ENCODE measurements at regions not wholly inside any gene's neighbourhood (a gene's known extent, or its start where the extent isn't known, plus 50 kb on each side); places are given as distances from the start of the nearest gene placed in this dataset.

GRCh38 chr4:160824481-160824880 is 1339.3 kb downstream of the FSTL5 start:
- intact Hi-C loops (cut with DNase I), result no loop called here
- no peaks in the 10 kb centered on the region for H3K36me3 ChIP-seq (ENCODE audit: insufficient read depth in 1 of 2, low read depth in 1 of 2)
- ATAC-seq (no peak), DNase-seq (no peak)
- TF ChIP-seq, protein P1, sequence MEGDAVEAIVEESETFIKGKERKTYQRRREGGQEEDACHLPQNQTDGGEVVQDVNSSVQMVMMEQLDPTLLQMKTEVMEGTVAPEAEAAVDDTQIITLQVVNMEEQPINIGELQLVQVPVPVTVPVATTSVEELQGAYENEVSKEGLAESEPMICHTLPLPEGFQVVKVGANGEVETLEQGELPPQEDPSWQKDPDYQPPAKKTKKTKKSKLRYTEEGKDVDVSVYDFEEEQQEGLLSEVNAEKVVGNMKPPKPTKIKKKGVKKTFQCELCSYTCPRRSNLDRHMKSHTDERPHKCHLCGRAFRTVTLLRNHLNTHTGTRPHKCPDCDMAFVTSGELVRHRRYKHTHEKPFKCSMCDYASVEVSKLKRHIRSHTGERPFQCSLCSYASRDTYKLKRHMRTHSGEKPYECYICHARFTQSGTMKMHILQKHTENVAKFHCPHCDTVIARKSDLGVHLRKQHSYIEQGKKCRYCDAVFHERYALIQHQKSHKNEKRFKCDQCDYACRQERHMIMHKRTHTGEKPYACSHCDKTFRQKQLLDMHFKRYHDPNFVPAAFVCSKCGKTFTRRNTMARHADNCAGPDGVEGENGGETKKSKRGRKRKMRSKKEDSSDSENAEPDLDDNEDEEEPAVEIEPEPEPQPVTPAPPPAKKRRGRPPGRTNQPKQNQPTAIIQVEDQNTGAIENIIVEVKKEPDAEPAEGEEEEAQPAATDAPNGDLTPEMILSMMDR (IDR thresholded peaks at IDR 0.05), result no peak
- H3K4me3 ChIP-seq, result no peak overlapping the region
- H3K27me3 ChIP-seq (ENCODE audit: insufficient read depth in 3 of 3, low read length in 2 of 3), result no peaks in the 10 kb centered on the region
- H3K27ac ChIP-seq, result no peak overlapping the region
- 59 to 64% (median 62%) methylated on average over 2 of the region's 2 CpGs for WGBS, 3 donors
- no peaks in the 10 kb centered on the region for H3K9me3 ChIP-seq
- H3K4me1 ChIP-seq, result no peaks in the 10 kb centered on the region

- H3K36me3 ChIP-seq (ENCODE audit: insufficient read depth in 1 of 2, low read depth in 1 of 2), result no peaks in the 10 kb centered on the region
- TF ChIP-seq, protein P1 (IDR thresholded peaks at IDR 0.05), result no peak
- DNase-seq (no peak), ATAC-seq (no peak)
- no peaks in the 10 kb centered on the region for H3K9me3 ChIP-seq
- no peaks in the 10 kb centered on the region for H3K27me3 ChIP-seq (ENCODE audit: insufficient read depth in 3 of 3, low read length in 2 of 3)
- no peak overlapping the region for H3K4me3 ChIP-seq
- no peak overlapping the region for H3K27ac ChIP-seq
- H3K4me1 ChIP-seq, result no peaks in the 10 kb centered on the region
- intact Hi-C loops (cut with DNase I), result no loop called here
- 79 to 83% (median 83%) methylated on average over 8 of the region's 8 CpGs for WGBS, 3 donors
Observed at GRCh38 chr4:160825644-160826338, 1338.0 kb downstream of the FSTL5 start.

DNA sequence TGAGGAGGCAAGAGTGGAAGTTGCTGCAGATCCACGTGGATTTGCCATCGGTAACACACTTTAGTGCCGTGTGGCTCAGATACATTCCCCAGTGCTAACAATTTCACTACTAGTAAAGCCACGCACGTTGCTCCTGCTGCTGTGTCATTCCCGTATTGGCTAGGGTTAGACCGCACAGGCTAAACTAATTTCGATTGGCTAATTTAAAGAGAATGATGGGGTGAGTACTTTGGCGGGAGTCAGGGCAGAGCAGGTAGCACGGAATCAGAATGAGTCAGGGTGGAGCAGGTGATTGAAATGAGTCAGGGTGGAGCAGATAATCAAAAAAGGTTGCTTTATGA is 1337.5 kb downstream of the FSTL5 start:
- Histone ChIP-seq H3K9me3 (no peaks in the 10 kb centered on the region), H3K4me1 (no peaks in the 10 kb centered on the region), H3K4me3 (no peak overlapping the region), H3K36me3 (ENCODE audit: insufficient read depth in 1 of 2, low read depth in 1 of 2) (no peaks in the 10 kb centered on the region), H3K27me3 (ENCODE audit: insufficient read depth in 3 of 3, low read length in 2 of 3) (no peaks in the 10 kb centered on the region), H3K27ac (no peak overlapping the region)
- no peak for ATAC-seq
- WGBS, 3 donors, result 84 to 85% (median 84%) methylated on average over 10 of the region's 10 CpGs
- TF ChIP-seq, protein P1 (IDR thresholded peaks at IDR 0.05), result no peak
- no peak for DNase-seq
- intact Hi-C loops (cut with DNase I), result no loop called here

DNA sequence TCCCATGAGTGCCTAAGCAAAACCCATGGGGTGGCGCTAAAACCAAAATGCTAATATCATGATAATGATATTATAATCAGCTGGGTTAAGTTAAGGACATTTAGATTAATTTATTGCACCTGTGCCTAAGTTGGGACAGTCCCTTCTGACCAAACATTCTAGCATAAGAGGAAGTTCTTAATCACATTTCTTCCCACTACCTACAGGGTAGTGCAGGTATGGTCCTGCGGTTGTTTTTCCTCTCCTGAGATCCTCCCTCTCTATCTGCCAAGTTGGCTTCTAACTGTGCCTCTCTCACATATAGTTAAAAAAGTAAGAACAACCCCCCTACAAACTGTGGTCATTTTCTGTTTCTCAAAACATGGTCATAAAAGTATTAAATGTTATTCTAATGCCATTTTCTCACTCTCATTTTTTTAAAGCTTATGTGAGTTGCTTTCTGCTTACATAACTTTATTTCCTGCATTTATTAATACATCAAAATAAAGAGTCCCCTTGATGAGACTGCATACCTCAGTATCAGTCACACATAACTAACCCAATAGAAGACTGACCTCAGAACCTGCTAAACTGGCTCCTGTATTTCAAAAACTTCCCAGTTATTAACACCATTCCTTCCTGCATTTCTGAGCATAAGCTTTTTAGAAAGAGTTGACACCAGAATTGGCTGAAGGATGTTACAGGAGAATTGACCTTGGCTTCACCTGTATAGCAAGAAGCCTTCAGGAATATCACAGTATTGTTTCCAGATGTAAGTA is 1332.5 kb downstream of the FSTL5 start:
- TF ChIP-seq, protein P1 (IDR thresholded peaks at IDR 0.05), result no peak
- DNase-seq, result no peak
- intact Hi-C loops (cut with DNase I), result no loop called here
- no peak overlapping the region for H3K27ac ChIP-seq
- no peak for ATAC-seq
- no peaks in the 10 kb centered on the region for H3K9me3 ChIP-seq
- H3K4me3 ChIP-seq, result no peak overlapping the region
- H3K27me3 ChIP-seq (ENCODE audit: insufficient read depth in 3 of 3, low read length in 2 of 3), result no peaks in the 10 kb centered on the region
- H3K36me3 ChIP-seq (ENCODE audit: insufficient read depth in 1 of 2, low read depth in 1 of 2), result no peaks in the 10 kb centered on the region
- H3K4me1 ChIP-seq, result no peaks in the 10 kb centered on the region
- 90 to 94% (median 93%) methylated on average over 2 of the region's 2 CpGs for WGBS, 3 donors
